ENCODE measurements at regions not wholly inside any gene's neighbourhood (a gene's known extent, or its start where the extent isn't known, plus 50 kb on each side); places are given as distances from the start of the nearest gene placed in this dataset.

DNA sequence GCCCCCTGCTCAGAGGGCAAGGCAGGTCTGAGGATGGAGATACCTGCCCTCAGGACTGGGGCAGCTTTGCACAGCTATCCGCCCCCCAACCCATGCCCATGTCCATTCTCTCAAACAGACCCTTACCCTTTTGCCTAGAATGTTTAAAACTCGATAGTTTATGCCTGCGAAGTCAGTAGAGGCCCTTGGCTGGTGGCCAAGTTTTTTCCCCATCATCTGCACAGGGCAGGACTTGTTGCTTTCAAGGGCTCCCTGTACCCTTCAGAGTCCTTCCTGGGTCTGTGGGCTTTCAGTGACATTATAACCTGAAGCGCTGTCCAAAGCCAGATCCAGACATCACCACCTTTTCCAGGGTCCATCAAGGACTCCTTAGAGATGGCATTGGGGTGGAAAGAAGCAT, 148.7 kb upstream of the ZNF644 start (continued):
- TF ChIP-seq CHD7 (IDR thresholded peaks at IDR 0.05; ENCODE audit: low read depth, low read length) (no peak), TCF7 (IDR thresholded peaks at IDR 0.05; ENCODE audit: borderline replicate concordance) (no peak), SUPT5H (IDR thresholded peaks at IDR 0.05) (no peak)
- TF ChIP-seq, protein P1, sequence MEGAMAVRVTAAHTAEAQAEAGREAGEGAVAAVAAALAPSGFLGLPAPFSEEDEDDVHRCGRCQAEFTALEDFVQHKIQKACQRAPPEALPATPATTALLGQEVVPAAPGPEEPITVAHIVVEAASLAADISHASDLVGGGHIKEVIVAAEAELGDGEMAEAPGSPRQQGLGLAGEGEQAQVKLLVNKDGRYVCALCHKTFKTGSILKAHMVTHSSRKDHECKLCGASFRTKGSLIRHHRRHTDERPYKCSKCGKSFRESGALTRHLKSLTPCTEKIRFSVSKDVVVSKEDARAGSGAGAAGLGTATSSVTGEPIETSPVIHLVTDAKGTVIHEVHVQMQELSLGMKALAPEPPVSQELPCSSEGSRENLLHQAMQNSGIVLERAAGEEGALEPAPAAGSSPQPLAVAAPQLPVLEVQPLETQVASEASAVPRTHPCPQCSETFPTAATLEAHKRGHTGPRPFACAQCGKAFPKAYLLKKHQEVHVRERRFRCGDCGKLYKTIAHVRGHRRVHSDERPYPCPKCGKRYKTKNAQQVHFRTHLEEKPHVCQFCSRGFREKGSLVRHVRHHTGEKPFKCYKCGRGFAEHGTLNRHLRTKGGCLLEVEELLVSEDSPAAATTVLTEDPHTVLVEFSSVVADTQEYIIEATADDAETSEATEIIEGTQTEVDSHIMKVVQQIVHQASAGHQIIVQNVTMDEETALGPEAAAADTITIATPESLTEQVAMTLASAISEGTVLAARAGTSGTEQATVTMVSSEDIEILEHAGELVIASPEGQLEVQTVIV (CRISPR knock-in tag; IDR thresholded peaks at IDR 0.05; ENCODE audit: borderline replicate concordance), result no peak
- TF ChIP-seq, protein P2, sequence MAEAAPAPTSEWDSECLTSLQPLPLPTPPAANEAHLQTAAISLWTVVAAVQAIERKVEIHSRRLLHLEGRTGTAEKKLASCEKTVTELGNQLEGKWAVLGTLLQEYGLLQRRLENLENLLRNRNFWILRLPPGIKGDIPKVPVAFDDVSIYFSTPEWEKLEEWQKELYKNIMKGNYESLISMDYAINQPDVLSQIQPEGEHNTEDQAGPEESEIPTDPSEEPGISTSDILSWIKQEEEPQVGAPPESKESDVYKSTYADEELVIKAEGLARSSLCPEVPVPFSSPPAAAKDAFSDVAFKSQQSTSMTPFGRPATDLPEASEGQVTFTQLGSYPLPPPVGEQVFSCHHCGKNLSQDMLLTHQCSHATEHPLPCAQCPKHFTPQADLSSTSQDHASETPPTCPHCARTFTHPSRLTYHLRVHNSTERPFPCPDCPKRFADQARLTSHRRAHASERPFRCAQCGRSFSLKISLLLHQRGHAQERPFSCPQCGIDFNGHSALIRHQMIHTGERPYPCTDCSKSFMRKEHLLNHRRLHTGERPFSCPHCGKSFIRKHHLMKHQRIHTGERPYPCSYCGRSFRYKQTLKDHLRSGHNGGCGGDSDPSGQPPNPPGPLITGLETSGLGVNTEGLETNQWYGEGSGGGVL (CRISPR knock-in tag; IDR thresholded peaks at IDR 0.05), result no peak

Measured in K562 (cell line).